ENCODE measurements at regions not wholly inside any gene's neighbourhood (a gene's known extent, or its start where the extent isn't known, plus 50 kb on each side); places are given as distances from the start of the nearest gene placed in this dataset.

DNA sequence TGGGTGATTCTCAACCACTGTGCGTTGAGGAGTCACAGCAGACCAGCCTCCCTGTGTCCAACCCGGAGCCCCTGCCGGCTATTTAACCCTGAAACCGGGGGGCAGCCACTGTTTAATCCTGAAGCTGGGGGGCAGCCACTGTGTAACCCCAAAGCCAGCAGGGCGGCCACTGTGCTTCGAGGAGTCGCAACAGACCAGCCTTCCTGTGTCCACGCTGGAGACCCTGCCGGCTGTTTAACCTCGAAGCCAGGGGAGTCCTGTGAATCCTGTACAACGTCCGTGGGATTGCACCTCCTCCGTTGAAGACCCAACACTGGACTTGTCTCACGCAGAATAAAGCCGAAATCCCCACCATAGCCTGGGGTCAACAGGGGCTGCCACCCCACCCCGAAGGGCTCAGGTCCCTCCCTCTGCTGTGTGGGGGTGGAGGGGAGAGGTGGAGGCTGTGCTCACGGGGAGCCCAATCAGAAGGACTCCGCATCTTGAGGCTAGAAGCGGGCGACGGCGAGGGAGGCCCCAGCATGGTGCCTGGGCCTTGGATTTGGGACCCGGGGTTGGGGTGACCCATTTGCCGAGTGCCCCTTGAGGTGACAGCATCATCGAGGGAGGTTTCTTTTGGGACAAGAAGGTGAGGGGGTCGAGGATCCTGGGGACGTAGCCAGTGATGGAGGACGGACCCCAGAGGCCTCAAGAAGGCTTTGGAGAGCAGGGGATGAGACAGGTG lies 94.9 kb downstream of the ADRA2C start:
- no TSS peak for BruUV-seq (replicated peaks)
- WGBS (ENCODE audit: insufficient coverage, low coverage, missing lambda C conversion rate) = under 1% methylated on average over 26 of the region's 28 CpGs
- no peak overlapping the region for H3K4me3 ChIP-seq
- H3K9me3 ChIP-seq (replicated peaks; ENCODE audit: control insufficient read depth, insufficient read depth, low read depth, low read length) = no peaks in the 10 kb centered on the region
- H3K27me3 ChIP-seq (ENCODE audit: control insufficient read depth in 2 of 2, insufficient read depth in 2 of 2, low read length in 2 of 2) = peaks cover 19 to 69% of the 10 kb centered on the region in 2 experiments
- no peak overlapping the region for H2AFZ ChIP-seq (ENCODE audit: low read depth, low read length)
- ATAC-seq = no peak
- H3K4me2 ChIP-seq (ENCODE audit: insufficient read depth, low read length) = no peak overlapping the region
- H3K4me1 ChIP-seq (replicated peaks in 1 of 2; ENCODE audit: control insufficient read depth in 2 of 2, insufficient read depth in 2 of 2, low read length in 2 of 2) = peaks cover 0 to 6% of the 10 kb centered on the region in 2 experiments; a peak in 2 of 5 replicates
- no peak for DNase-seq (ENCODE audit: extremely low read depth in 1 of 4, low spot score in 3 of 4)
- H3K27ac ChIP-seq (ENCODE audit: extremely low read depth, low read depth, low read length) = no peak overlapping the region
- intact Hi-C loops (cut with micrococcal nuclease) (no loop called here), in situ Hi-C loops (cut with MboI) (no loop called here)
- no peaks in the 10 kb centered on the region for H3K79me2 ChIP-seq (ENCODE audit: control insufficient read depth, insufficient read depth, low read length)
- no peak for TF ChIP-seq GTF2E2 (tag; IDR thresholded peaks at IDR 0.05)
- no peak for TF ChIP-seq HNRNPLL (IDR thresholded peaks at IDR 0.05; ENCODE audit: low read depth, low read length, poor library complexity, severe bottlenecking)
- TF ChIP-seq ZNF586 (CRISPR knock-in tag; conservative IDR thresholded peaks at IDR 0.05) = no peak
- no peak for TF ChIP-seq BCL6 (CRISPR knock-in tag; IDR thresholded peaks at IDR 0.05)
- TF ChIP-seq, protein P1, sequence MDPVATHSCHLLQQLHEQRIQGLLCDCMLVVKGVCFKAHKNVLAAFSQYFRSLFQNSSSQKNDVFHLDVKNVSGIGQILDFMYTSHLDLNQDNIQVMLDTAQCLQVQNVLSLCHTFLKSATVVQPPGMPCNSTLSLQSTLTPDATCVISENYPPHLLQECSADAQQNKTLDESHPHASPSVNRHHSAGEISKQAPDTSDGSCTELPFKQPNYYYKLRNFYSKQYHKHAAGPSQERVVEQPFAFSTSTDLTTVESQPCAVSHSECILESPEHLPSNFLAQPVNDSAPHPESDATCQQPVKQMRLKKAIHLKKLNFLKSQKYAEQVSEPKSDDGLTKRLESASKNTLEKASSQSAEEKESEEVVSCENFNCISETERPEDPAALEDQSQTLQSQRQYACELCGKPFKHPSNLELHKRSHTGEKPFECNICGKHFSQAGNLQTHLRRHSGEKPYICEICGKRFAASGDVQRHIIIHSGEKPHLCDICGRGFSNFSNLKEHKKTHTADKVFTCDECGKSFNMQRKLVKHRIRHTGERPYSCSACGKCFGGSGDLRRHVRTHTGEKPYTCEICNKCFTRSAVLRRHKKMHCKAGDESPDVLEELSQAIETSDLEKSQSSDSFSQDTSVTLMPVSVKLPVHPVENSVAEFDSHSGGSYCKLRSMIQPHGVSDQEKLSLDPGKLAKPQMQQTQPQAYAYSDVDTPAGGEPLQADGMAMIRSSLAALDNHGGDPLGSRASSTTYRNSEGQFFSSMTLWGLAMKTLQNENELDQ (CRISPR knock-in tag; IDR thresholded peaks at IDR 0.05; ENCODE audit: borderline replicate concordance) = no peak
- TF ChIP-seq BRF1 (IDR thresholded peaks at IDR 0.05; ENCODE audit: borderline replicate concordance, extremely low read depth, insufficient read length) = no peak
- no peak for TF ChIP-seq HMG20B (CRISPR knock-in tag; IDR thresholded peaks at IDR 0.05)
- TF ChIP-seq, protein P2, sequence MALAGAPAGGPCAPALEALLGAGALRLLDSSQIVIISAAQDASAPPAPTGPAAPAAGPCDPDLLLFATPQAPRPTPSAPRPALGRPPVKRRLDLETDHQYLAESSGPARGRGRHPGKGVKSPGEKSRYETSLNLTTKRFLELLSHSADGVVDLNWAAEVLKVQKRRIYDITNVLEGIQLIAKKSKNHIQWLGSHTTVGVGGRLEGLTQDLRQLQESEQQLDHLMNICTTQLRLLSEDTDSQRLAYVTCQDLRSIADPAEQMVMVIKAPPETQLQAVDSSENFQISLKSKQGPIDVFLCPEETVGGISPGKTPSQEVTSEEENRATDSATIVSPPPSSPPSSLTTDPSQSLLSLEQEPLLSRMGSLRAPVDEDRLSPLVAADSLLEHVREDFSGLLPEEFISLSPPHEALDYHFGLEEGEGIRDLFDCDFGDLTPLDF (CRISPR knock-in tag; IDR thresholded peaks at IDR 0.05) = no peak
- TF ChIP-seq ZNF274 (IDR thresholded peaks at IDR 0.05; ENCODE audit: borderline replicate concordance, low read depth, low read length) = no peak
- TF ChIP-seq ESRRA (IDR thresholded peaks at IDR 0.05; ENCODE audit: borderline replicate concordance, low read depth) = no peak
- no peak for TF ChIP-seq WHSC1 (IDR thresholded peaks at IDR 0.05; ENCODE audit: low read length)
- no peak for TF ChIP-seq HDAC2 (IDR thresholded peaks at IDR 0.05)
- no peak for TF ChIP-seq CBX1 (IDR thresholded peaks at IDR 0.05; ENCODE audit: low read depth)
- TF ChIP-seq NCOA1 (IDR thresholded peaks at IDR 0.05; ENCODE audit: low read depth) = no peak
- CTCF ChIA-PET (ENCODE audit: low intra/inter-chr PET ratio) = no interaction called here
- H3K36me3 ChIP-seq (ENCODE audit: control insufficient read depth, insufficient read depth, low read length) = no peaks in the 10 kb centered on the region
- POLR2A ChIA-PET = no interaction called here
- no peak for FAIRE-seq
- no peak overlapping the region for H3K9ac ChIP-seq (ENCODE audit: insufficient read depth in 1 of 2, low read depth in 2 of 2, low read length in 2 of 2)
- no peaks in the 10 kb centered on the region for H3K9me1 ChIP-seq (ENCODE audit: control insufficient read depth, insufficient read depth, low read length)
- peaks cover 4% of the 10 kb centered on the region; the same call in 1 of the 2 replicates for H4K20me1 ChIP-seq (replicated peaks; ENCODE audit: control insufficient read depth, insufficient read depth, low read length)

All from K562 (cell line).